SJSA1 (cell line): ENCODE measurements at regions not wholly inside any gene's neighbourhood (a gene's known extent, or its start where the extent isn't known, plus 50 kb on each side); places are given as distances from the start of the nearest gene placed in this dataset.
"Not testable (repeated sequence)": the region's sequence is repeated elsewhere in the genome, so short reads cannot be mapped to it uniquely, and the experiment has no call there.

Experiments
- DNase-seq, 2 experiments: peaks; one replicate each; pipeline ENCODE4 v3.0.0-alpha.2; 2015 to 2020; ENCODE audit warnings: low spot score in 2 of 2, low read depth in 1 of 2
- H3K27ac ChIP-seq: fragments of 250-450 bp; sonication (Bioruptor Pico); 2 replicates; pipeline ENCODE4 v1.5.1; 2020; ENCODE audit warnings: mild to moderate bottlenecking, moderate library complexity
- H3K27me3 ChIP-seq: fragments of 250-450 bp; sonication (Bioruptor Pico); replicated peaks from 2 replicates; pipeline ENCODE4 v1.5.1; 2020; ENCODE audit warnings: mild to moderate bottlenecking, moderate library complexity
- H3K36me3 ChIP-seq: fragments of 250-450 bp; sonication (Bioruptor Pico); 2 replicates; pipeline ENCODE4 v1.5.1; 2020; ENCODE audit warnings: mild to moderate bottlenecking
- H3K4me1 ChIP-seq: fragments of 250-450 bp; sonication (Bioruptor Pico); replicated peaks from 2 replicates; pipeline ENCODE4 v1.6.1; 2021; ENCODE audit warnings: mild to moderate bottlenecking
- H3K4me3 ChIP-seq: fragments of 250-450 bp; sonication (Bioruptor Pico); 2 replicates; pipeline ENCODE4 v1.5.1; 2020; ENCODE audit warnings: mild to moderate bottlenecking
- H3K9me3 ChIP-seq: fragments of 250-450 bp; sonication (Bioruptor Pico); replicated peaks from 2 replicates; pipeline ENCODE4 v1.5.1; 2020; ENCODE audit warnings: mild to moderate bottlenecking

DNA sequence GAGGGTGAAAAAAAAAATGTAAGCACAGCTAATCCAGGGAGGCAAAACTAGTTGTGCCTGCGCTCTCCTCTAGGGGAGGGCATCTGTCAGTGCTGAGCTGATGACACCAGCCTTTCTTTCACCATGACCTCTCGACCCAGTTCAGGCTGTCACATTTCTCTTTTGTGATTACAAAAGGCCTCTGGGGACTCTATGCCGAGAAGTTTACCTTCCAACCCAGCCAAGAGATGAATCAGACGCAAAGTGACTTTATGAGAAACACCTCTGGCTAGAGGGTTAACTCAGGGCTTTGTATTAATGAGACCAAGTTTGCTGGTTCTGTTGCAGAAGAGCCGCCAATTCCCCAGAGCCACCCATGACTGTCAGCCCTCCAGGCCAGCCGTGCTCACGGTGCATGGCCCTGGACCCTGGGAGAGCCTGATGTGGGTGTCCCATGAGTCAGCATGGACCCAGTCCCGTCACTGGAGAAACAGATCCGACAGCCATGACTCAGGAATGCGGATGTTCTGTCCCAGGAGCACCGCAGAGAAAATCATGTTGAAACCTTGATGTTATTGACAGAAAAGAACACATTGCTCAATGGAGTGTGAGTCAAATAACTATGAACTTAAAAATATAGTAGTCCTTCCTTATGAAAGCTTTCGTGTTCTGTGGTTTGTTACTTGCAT lies 437.2 kb downstream of the HS3ST3B1 start:
- no peaks in the 10 kb centered on the region for H3K27me3 ChIP-seq
- no peak overlapping the region for H3K4me3 ChIP-seq
- H3K9me3 ChIP-seq, result no peaks in the 10 kb centered on the region
- H3K36me3 ChIP-seq, result no peaks in the 10 kb centered on the region
- peaks cover 26% of the 10 kb centered on the region for H3K4me1 ChIP-seq
- H3K27ac ChIP-seq, result peak overlapping the region; percentile 82
- peak; percentile 94 to 96 for DNase-seq

DNA sequence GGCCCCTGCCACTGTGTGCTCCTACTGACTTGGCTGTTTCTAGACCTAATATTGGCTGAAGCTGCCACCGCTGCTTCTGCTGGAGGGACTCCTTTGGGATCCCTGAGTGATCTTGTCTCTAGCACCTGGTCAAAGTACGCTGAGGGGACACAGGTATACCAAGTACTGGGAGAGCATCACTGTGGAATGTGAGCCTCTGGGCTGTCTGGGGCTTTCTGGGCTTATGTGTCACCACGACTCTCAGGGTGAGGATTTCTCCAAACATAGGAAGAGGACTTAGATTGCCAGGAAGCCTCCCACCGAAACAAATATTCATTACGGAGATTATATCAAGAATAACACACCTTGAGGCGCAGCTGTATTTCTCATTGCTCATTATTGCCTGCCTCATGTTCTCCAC lies 435.8 kb downstream of the HS3ST3B1 start:
- Histone ChIP-seq H3K27me3 (no peaks in the 10 kb centered on the region), H3K9me3 (no peaks in the 10 kb centered on the region), H3K36me3 (no peaks in the 10 kb centered on the region), H3K27ac (no peak overlapping the region), H3K4me1 (peaks cover 26% of the 10 kb centered on the region), H3K4me3 (no peak overlapping the region)
- no peak for DNase-seq

DNA sequence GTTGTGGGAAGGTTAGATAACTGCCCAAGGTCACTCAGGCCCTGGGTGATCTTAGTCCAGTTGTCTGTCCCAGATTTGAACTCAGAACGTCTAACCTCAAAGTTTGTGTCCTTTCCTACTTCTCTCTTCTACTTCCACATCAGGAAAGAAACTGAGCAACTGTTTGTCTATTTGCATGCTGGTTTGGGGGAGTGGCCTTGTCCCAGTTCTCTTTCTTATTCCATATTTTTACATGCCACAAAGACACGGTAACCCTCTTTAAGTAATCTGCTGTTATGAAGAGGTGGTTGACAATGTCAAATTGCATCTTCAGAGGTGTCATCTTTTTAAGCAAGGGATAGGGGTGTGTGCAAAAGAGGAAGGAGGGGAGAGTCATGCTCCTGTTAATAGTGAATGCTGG lies 432.5 kb downstream of the HS3ST3B1 start:
- Histone ChIP-seq H3K36me3 (no peaks in the 10 kb centered on the region), H3K4me1 (peaks cover 17% of the 10 kb centered on the region), H3K9me3 (no peaks in the 10 kb centered on the region), H3K4me3 (no peak overlapping the region), H3K27ac (no peak overlapping the region), H3K27me3 (no peaks in the 10 kb centered on the region)
- DNase-seq, result no peak

DNA sequence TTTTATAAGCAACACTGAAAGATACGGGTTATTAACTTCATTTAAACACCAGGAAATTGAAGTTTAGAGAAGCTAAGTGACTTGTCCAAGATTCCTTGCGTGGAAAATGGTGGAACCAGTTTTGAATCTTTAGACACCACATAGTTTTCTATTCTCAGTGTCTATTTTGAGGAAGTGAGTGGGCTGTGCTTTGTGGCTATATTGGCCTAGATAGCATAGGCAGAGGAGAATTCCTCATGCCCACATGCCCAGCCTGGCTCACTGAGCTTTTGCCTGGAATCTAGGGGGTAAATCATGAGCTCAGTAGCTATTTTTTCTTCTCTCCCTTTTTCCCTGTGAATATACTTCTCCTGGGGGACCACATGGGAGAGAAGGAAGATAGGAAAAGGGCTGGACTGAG lies 431.3 kb downstream of the HS3ST3B1 start:
- no peak for DNase-seq
- Histone ChIP-seq H3K4me3 (no peak overlapping the region), H3K36me3 (no peaks in the 10 kb centered on the region), H3K9me3 (no peaks in the 10 kb centered on the region), H3K4me1 (peaks cover 5% of the 10 kb centered on the region), H3K27ac (no peak overlapping the region), H3K27me3 (no peaks in the 10 kb centered on the region)

DNA sequence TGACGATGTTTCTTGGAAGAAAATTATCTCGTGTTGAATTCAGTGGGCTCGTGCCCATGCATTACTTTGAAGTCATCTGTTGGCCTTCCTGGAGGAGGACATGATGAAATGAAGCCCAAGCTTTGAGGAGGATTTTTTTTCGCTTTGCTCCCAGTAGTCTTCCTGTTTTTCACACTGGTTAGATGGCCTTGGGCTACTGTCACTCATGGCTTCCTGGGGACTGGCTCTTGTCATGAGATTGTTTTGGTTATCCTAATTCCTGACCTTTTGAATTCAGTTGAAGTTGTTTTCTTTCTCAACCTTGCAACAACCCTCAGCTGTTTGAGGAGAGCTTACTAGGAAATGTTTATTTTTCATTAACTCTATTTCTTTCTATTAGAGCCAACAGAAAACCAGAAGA lies 430.7 kb downstream of the HS3ST3B1 start:
- DNase-seq, result no peak
- Histone ChIP-seq H3K27ac (no peak overlapping the region), H3K27me3 (no peaks in the 10 kb centered on the region), H3K4me3 (no peak overlapping the region), H3K9me3 (no peaks in the 10 kb centered on the region), H3K4me1 (no peaks in the 10 kb centered on the region), H3K36me3 (no peaks in the 10 kb centered on the region)

DNA sequence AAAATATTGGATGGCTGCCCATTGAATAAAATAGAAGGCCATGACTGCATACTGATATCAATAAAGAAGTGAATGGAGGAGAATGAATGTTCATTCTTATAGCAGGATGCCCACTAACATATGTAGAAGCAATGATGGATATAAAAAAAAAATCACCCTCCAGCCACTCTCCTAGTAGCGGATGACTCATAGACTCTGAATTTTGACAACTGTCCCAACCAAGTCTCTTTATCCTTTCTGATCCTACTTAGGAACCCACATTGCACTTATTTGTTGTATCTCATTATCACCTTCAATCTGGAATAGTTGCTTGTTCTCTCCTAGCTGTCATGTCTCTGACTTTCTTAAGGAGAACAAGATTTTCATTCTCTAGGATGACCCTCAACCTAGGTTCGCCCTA lies 429.9 kb downstream of the HS3ST3B1 start:
- Histone ChIP-seq H3K9me3 (no peaks in the 10 kb centered on the region), H3K36me3 (no peaks in the 10 kb centered on the region), H3K27ac (no peak overlapping the region), H3K27me3 (no peaks in the 10 kb centered on the region), H3K4me1 (0 out of 2 replicates have a peak, but pooled peaks cover 3% of the 10 kb centered on the region), H3K4me3 (no peak overlapping the region)
- DNase-seq, result no peak

DNA sequence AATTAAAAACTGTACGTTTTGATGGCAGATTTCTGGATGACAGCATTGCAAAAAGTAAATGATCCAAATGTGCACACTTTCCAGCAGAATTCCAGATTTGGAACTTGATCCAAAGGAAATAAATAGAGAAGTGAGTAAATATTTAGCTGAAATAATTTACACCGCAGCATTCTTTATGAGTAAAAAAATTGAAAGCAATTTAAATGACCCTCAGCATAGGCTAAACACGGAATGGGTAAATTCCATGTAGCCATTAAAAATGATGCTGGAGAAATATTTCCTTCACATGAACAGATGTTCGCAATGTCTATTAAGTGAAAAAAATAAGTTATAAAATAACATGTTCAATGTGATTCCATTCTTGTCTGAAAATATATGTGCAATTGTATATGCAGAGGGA lies 424.8 kb downstream of the HS3ST3B1 start:
- H3K27me3 ChIP-seq, result no peaks in the 10 kb centered on the region
- H3K4me1 ChIP-seq, result 0 out of 2 replicates have a peak, but pooled peaks cover 8% of the 10 kb centered on the region
- DNase-seq, result no peak
- H3K27ac ChIP-seq, result no peak overlapping the region
- H3K36me3 ChIP-seq, result no peaks in the 10 kb centered on the region
- H3K9me3 ChIP-seq, result no peaks in the 10 kb centered on the region
- no peak overlapping the region for H3K4me3 ChIP-seq

DNA sequence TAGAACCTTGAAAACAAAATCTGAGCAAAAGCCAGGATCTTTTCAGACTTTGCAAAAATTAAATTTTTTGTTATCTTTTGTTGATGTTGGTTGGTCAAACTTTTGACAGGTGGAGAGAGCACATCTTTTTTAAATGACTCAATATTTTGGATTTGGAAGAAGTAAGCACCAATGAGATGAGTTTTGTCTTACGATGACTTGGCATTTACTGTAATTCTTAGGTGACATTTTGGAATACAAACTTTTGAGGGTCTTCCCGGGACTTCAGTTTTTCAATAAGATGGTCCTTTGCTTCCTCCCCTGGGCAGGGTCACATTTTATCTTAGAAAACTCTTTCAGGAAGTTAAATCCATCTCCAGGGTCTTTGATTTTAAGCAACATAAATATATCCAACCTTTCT lies 423.9 kb downstream of the HS3ST3B1 start:
- Histone ChIP-seq H3K27ac (no peak overlapping the region), H3K9me3 (no peaks in the 10 kb centered on the region), H3K36me3 (no peaks in the 10 kb centered on the region), H3K4me1 (0 out of 2 replicates have a peak, but pooled peaks cover 8% of the 10 kb centered on the region), H3K27me3 (no peaks in the 10 kb centered on the region), H3K4me3 (no peak overlapping the region)
- DNase-seq, result no peak

DNA sequence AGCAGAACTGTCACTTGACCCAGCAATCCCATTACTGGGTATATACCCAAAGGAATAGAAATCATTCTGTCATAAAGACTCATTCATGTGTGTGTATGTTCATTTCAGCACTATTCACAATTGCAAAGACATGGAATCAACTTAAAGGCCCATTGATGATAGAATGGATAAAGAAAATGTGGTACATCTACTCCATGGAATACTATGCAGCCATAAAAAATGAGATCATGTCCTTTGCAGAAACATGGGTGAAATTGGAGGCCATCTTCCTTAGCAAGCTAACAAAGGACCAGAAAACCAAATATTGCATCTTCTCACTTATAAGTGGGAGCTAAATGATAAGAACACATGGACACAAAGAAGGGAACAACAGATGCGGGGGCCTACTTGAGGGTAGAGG lies 422.5 kb downstream of the HS3ST3B1 start:
- not testable (repeated sequence) for H3K27me3 ChIP-seq, H3K4me1 ChIP-seq, H3K36me3 ChIP-seq, H3K27ac ChIP-seq, H3K9me3 ChIP-seq, DNase-seq, H3K4me3 ChIP-seq

DNA sequence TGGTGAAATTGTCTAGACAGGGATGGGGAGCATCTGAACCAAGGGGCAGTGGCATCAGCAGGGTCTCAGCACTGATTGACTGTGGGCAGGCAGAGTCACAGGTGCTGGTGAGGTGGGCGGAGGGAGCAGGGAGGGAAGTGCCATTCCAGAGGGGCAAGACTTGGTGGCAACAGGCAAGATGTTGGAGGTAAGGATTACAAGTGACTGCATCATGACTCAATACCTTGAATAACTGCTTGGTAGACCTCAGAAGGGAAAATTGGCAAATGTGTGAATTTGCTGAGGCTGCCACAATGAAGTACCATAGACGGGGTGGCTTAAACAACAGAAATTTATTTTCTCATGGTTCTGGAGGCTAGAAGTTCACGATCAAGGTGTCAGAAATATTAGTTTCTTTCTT lies 419.1 kb downstream of the HS3ST3B1 start:
- H3K27me3 ChIP-seq, result no peaks in the 10 kb centered on the region
- DNase-seq, result no peak
- H3K36me3 ChIP-seq, result no peaks in the 10 kb centered on the region
- H3K4me3 ChIP-seq, result no peak overlapping the region
- H3K4me1 ChIP-seq, result no peaks in the 10 kb centered on the region
- no peak overlapping the region for H3K27ac ChIP-seq
- H3K9me3 ChIP-seq, result no peaks in the 10 kb centered on the region

DNA sequence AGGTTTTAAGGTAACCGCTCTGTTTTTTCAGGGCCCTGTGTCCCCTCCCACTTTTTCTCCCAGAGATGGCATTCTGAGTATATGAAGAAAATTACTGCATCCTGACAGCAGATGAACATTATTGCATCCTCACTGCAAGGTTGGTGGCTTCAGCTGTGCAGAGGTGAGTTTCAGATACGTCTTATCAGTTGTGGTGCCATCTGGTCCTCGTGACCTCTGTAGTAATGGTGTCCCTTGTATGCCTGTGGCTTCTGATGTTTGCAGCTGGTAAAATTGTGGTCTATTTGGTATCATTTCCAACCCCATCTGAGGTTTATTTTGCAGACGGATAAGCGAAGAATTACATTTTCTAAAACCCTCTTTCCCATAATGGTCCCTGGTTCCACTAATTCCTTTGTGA lies 417.0 kb downstream of the HS3ST3B1 start:
- H3K4me1 ChIP-seq, result no peaks in the 10 kb centered on the region
- H3K9me3 ChIP-seq, result no peaks in the 10 kb centered on the region
- H3K36me3 ChIP-seq, result no peaks in the 10 kb centered on the region
- no peak overlapping the region for H3K27ac ChIP-seq
- H3K27me3 ChIP-seq, result no peaks in the 10 kb centered on the region
- DNase-seq, result no peak
- H3K4me3 ChIP-seq, result no peak overlapping the region

DNA sequence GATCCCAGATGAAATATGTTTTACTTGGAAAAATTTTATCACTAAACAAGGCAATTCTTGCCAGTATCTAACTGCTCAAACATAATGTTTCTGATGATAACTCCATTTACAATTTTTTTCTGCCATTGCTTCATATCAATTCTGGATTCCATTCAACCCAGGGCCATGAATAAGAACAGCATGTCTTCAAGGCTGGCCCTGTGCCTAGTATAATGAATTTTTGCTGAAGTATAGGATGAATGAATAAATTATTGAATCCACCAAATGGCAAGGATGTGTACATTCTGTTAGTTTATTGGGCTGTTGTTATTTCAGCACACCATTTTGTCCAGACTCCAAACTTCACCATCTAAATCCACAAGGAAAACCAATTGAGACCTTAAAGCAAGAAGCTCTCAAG lies 414.7 kb downstream of the HS3ST3B1 start:
- no peaks in the 10 kb centered on the region for H3K9me3 ChIP-seq
- H3K4me3 ChIP-seq, result no peak overlapping the region
- no peak for DNase-seq
- H3K27ac ChIP-seq, result no peak overlapping the region
- no peaks in the 10 kb centered on the region for H3K27me3 ChIP-seq
- H3K4me1 ChIP-seq, result no peaks in the 10 kb centered on the region
- no peaks in the 10 kb centered on the region for H3K36me3 ChIP-seq

DNA sequence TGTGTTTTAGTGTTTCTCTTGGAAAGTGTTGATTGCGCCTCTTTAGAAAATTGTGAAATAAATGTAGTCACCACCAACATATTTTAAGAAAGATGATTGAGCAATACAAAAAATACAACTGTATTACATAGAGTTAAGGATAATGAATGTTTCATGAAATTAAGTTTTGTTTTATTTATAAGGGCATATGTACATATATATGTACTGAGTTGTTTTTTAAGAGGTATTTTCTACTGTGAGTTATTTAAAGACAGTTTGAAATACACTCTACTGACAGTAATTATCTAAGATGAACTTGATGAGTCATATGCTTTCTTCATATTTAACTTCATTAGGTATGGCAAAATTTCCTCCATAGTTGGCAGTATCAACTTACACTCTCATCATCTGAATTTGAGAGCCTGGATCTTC lies 411.7 kb downstream of the HS3ST3B1 start:
- Histone ChIP-seq H3K4me1 (no peaks in the 10 kb centered on the region), H3K27me3 (no peaks in the 10 kb centered on the region), H3K4me3 (no peak overlapping the region), H3K36me3 (no peaks in the 10 kb centered on the region), H3K9me3 (no peaks in the 10 kb centered on the region), H3K27ac (no peak overlapping the region)
- DNase-seq, result no peak

DNA sequence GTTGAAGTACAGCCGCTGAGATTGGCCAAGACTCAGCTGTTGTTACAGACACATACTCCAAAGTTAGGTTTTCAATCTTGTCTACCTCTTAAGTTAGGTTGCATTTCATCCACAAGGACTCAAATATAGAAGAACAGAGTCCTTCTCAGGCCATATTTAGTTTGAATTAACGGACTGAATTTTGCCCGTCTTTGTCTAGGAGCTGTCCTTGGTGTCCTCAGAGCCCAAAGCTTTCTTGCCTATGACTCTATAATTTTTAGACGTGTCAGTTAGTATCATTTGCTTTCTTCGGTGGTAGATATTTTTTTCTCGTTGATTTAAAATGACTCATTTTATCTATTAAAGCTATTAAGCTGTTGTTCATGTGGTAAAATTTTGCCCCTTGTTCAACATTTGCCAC lies 403.2 kb downstream of the HS3ST3B1 start:
- Histone ChIP-seq H3K27ac (no peak overlapping the region), H3K4me1 (peaks cover 9% of the 10 kb centered on the region), H3K36me3 (no peaks in the 10 kb centered on the region), H3K9me3 (no peaks in the 10 kb centered on the region; the same call in 1 of the 2 replicates), H3K27me3 (no peaks in the 10 kb centered on the region), H3K4me3 (no peak overlapping the region)
- DNase-seq, result no peak

DNA sequence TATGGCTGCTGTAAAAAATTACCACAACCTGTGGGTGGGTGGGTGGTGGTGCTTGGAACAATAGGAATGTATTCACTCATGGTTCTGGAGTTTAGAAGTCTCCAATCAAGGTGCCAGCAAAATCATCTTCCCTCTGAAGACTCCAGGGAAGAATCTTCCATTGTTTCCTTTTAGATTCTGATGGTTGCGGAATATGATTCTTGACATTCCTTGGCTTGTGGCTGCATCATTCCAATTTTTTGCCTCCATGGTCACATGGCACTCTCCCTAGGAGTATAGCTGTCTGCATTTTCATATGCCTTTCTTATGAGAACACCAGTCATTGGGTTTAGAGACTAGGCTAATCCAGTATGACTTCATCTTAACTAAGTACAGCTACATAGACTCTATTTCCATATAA lies 401.0 kb downstream of the HS3ST3B1 start:
- Histone ChIP-seq H3K27ac (no peak overlapping the region), H3K36me3 (no peaks in the 10 kb centered on the region), H3K4me3 (no peak overlapping the region), H3K9me3 (no peaks in the 10 kb centered on the region; the same call in 1 of the 2 replicates), H3K4me1 (peaks cover 9% of the 10 kb centered on the region), H3K27me3 (no peaks in the 10 kb centered on the region)
- no peak for DNase-seq
